GM18870 (cell line): ENCODE measurements at regions not wholly inside any gene's neighbourhood (a gene's known extent, or its start where the extent isn't known, plus 50 kb on each side); places are given as distances from the start of the nearest gene placed in this dataset.
"Not testable (repeated sequence)": the region's sequence is repeated elsewhere in the genome, so short reads cannot be mapped to it uniquely, and the experiment has no call there.

Source experiments
- ATAC-seq: cut with Tn5 transposase; IDR thresholded peaks from one replicate; pipeline ENCODE4 v1.9.1; 2021; ENCODE audit warnings: moderate library complexity; ENCODE audit not compliant: unreplicated experiment

- not testable (repeated sequence) for ATAC-seq
Measured at GRCh38 chr20:53727239-53727638, 133.6 kb upstream of the ZNF217 start.

- ATAC-seq = no peak
Measured at GRCh38 chr20:53725575-53725970, 131.9 kb upstream of the ZNF217 start.

- no peak for ATAC-seq
Measured at GRCh38 chr20:53723621-53724020, 130.0 kb upstream of the ZNF217 start.

GRCh38 chr20:53723045-53723444 lies 129.4 kb upstream of the ZNF217 start:
- no peak for ATAC-seq

DNA sequence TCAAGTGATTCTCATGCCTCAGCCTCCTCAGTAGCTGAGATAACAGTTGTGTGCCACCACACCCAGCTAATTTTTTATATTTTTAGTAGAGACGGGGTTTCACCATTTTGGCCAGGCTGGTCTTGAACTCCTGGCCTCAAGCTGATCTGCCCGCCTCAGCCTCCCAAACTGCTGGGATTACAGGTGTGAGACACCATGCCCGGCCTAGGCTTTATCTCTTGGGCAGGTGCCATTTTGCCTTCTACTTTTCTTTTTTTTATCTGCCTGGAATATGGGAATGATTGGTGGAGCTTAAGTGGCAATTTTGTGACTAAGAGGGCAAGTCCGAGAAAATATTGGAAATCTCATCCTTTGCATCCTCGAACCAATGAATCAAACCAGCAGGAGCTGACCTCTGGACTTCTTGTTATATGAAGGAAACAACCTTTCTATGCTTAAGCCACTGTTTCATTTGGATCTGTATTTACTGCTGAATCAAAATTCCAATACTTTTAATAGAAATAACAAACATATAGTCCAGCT lies 128.9 kb upstream of the ZNF217 start:
- no peak for ATAC-seq

GRCh38 chr20:53721445-53721963 lies 127.9 kb upstream of the ZNF217 start:
- ATAC-seq = not testable (repeated sequence)

DNA sequence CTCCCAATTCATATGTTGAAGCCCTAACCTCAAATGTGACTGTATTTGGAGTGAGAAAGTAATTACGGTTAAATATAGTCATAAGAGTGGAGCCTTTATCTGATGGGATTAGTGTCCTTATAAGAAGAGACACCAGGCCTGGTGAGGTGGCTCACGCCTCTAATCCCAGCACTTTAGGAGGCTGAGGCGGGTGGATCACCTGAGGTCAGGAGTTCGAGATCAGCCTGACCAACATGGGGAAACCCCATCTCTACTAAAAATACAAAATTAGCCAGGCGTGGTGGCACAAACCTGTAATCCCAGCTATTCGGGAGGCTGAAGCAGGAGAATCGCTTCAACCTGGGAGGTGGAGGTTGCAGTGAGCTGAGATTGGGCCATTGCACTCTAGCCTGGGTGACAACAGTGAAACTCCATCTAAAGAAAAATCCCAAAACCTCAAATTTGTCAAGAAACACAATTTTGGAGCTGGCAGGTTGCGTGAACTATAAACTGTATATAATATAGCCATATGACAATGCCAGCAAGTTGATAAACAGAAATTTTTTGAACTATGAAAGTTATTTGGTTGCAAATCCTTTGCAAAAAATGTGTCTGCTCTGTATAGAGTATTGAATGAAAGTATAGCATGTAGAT lies 125.6 kb upstream of the ZNF217 start:
- not testable (repeated sequence) for ATAC-seq

DNA sequence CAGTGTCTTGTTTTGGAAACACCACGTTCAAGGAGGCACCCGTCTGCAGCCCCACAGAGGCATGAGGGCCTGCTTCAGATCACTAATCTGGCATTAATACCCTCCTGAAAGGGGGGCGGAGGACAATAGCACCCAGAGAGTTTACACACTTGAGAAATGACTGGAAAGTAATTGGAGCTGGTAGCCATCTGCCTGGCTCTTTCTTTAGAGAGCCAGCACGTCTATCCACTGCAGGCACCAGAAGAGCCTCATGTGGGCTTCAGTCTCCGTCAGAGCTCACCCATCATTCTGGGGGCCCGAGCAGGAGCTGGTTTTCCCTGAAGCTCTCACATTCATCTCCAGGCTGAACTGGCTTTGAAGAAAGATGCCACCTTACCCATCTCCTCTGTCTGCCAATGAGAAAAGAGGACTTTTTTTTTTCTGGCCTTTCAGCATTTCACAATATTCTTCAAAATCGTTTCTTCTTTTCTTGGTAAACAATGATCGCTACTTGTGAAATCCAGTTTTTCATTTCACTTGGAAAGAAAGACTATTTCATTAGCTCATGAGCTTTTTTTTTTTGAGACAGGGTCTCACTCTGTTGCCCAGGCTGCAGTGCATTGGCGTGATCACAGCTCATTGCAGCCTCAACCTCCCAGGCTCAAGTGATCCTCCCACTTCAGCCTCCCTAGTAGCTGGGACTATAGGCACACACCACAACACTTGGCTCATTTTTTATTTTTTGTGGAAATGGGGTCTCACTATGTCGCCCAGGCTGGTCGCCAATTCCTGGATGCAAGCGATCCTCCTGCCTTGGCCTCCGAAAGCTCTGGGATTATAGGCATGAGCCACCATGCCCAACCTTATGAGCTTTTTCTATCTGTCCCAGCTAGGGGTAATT lies 124.7 kb upstream of the ZNF217 start:
- no peak for ATAC-seq

- ATAC-seq = no peak
Measured at GRCh38 chr20:53716395-53716794, 122.8 kb upstream of the ZNF217 start.

DNA sequence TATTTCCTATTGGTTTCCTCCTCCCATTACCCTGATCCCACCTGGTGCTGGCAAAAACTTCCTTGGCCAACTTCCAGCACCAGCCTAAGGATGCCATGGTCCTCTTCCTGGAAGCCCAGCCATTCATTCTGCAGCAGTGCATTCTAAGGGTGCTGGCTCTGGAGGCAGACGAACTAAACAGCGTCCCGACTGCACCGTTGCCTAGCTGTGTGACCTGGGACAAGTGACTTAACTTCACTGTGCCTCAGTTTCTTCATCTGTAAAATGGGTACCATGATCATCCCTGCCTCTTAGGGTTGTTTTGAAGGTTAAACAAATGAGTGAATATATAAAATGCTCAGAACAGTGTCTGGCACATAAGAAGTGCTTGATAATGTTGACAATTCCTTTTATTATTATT lies 120.9 kb upstream of the ZNF217 start:
- no peak for ATAC-seq

- ATAC-seq = no peak
Measured at GRCh38 chr20:53713328-53714056, 119.9 kb upstream of the ZNF217 start.

DNA sequence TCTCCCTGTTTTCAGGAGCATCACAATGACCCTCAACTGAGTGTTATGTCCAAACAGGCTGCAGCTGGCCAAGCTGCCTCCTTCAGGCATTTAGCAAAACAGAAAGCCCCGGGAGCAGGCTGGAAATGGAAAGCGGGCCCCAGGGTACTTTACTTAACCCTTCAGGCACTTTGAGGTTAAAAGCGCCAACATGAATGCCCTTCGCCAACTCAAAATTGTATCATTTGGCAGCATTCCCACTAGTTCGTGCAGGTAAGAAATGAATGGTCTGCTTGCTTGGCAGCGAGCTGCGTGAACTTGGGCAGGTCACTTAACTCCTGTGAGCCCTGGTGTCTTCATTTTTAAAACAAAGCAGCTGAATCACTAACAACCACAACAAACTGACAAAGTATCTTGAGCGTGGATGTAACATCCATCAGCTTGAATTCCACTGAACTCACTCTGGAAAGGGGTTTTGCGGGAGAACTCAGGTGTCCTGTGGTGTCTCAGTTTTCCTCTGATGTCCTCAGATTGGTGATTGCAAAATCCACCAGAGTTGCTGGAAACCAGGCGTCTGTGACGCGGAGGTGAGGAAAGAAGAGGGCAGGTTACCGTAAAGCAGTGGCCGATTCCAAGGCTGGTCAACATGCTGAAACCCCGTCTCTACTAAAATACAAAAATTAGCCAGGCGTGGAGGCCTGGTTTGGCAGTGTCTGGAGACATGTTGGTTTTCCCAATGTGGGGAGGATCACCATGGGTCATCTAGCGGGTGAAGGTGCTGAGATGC lies 118.8 kb upstream of the ZNF217 start:
- no peak for ATAC-seq

DNA sequence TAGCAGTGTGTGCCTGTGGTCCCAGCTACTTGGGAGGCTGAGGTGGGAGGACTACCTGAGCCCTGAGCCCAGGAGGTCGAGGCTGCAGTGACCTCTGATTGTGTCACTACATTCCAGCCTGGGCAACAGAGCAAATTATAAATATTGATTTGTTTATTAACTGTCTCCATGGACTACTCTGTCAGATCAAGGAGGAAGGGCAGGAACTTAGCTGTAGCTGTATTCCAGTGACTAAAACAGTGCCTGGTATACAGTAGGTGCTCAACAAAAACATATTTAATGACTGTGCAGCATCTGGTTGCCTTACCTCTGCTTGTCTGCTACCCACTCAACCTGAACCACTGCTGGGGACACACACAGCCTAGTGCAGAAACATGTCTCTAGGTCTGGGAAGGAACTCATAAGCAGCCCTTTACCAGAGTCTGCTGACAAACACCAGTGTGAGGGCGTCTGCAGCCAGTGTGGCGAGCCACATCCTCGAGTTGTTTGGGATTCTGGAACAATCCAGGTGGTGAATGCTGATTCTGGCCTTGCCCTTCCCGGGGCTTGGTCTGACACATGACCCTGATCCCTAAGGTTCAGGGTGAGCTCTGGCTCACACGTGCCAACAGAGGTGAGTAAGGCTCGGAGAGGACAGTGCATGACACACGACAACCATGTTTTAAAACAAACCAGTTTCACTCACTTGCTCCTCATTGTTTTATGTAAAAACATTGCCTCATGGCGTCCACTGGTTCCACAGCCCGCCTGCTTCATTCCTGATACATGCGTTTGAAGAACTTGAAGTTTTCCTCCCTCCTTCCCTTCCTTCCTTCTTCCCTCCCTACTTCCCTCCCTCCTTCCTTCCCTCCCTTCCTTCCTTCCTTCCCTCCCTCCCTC lies 117.9 kb upstream of the ZNF217 start:
- no peak for ATAC-seq

DNA sequence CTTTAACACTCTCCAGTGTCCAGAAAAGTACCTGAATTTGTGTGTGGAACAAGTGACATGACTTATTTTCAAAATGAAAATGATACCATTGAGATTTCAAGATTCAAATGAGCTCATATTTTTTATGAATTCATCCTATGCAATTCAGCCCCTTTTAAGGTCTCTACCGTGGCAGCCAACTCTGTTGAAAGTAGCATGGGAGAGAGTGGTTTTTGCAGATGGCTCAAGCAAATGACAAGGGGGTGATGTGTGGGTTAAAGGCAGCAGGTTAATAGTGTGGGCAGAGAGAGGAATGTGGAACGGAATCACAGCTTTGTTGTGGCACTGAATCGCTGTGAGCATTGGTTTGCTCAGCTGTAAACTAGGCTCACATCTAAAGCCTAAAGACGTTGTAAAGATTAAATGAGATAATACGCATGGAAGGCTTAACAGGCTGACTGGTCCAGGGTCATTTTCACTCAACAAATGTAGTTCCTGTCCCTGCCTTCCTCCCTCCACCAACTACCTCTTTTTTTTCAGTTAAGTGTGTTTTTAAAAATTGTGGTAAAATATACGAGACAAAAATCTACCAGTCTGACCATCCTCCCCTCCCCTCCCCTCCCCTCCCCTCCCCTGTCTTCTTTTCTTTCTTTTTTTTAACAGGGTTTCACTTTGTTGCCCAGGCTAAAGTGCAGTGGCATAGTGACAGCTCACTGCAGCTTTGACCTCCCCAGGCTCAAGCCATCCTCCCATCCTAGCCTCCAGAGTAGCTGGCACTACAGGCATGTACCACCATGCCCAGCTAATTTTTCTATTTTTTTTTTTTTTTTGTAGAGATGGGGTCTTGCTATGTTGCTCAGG lies 114.7 kb upstream of the ZNF217 start:
- ATAC-seq = peak; percentile 44

DNA sequence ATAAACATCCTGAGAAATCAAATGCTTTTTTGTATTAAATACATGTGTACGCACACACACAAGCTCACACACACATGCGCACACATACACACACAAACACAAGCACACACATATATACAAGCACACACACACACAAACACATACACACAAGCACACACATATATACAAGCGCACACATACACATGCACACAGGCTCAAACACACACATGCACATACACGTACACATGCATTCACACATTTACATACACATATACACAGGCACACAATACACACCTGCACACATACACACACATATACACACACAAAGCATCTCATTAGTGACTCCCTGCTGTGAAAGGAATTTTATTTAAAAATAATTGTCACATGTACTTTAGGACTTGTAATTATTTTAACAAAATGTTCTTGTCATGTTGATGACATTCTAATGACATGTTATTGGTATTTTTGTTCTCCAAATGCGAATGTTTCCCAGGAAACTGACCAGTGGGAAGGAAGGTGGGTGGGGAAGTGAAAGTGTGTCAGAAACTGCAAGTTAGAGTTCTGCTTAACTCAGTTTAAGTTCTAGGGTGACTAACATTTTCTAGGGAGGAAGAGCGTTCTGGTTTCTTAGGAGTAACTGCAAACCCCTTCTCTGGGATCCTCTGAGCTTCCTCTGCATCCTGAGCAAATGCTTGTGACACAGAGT lies 113.9 kb upstream of the ZNF217 start:
- ATAC-seq = peak; percentile 34

DNA sequence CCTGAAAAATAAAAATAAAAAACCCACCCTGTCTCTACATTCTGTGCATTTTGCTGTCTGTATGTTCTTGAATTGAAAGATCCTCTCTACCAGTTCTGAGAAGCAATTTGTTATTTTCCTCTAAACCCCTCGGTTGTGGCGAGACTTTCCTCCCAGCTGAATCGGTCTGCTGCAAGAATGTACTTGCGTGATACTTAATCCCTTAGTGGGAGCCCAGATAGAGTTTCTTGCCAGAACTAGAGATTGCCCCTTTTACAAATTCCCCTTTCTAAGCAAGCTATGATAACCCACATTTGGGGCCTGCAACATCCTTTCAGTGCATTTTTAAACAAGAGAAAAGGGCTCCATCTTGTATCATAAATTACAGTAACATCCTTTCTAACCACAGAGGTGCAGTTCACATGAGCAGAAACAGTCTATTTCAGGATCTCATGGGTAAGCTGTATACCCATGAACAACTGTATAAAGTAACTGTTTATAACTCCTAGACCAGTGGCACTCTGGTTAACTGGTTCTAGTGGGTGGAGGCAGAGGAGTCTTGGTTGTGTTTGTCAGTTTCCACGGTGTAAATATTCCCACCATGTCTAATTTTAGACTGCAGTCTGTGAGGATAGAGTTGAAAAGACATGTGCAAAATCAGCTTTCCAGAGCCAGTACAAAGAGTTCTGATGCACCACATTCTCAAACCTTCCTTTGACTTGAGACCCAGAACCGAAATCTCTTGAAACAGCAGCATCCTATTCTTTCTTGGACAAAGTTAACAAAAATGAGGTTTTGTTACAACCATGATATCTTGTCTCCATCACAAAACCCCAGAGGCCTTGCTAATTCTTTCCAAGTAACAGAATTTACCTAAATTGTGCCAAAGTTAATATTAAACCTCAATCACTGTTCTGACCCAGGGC lies 113.1 kb upstream of the ZNF217 start:
- no peak for ATAC-seq

DNA sequence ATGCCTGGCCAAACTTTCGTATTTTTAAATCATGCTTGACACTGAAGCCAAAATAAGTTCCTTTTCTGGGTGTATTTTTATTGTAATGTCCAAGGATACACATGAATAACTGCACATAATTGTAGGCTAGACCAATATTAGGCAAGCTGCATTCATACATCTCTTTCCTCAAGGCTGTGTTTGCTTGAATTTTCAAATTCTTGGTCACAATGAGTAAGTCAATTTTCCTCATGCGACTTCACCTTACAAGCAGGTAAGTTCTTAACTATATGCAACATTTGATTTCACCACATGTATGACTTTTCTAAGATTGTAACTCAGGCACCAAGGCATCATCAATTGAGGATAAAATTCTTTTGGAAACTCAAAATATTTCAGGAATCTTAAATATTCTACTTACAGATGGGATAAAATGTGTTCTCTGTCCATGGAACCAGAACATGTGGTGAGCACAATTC lies 112.4 kb upstream of the ZNF217 start:
- ATAC-seq = no peak
